GM23338 (cell line): ENCODE measurements at regions not wholly inside any gene's neighbourhood (a gene's known extent, or its start where the extent isn't known, plus 50 kb on each side); places are given as distances from the start of the nearest gene placed in this dataset.

Source experiments
- ATAC-seq: fragments of 200-7000 bp; cut with Tn5 transposase; 3 replicates; pipeline ENCODE4 v1.9.1; 2020
- DNase-seq: peaks from one replicate; pipeline ENCODE4 v3.0.0-alpha.2; 2015; ENCODE audit warnings: low spot score
- H2AFZ ChIP-seq: fragments of 200-600 bp; sonication (generic); 2 replicates; pipeline ENCODE4 v1.8.0; 2016; ENCODE audit warnings: antibody characterized with exemption, mild to moderate bottlenecking, moderate library complexity
- H3F3A ChIP-seq: fragments of 200-600 bp; sonication (generic); replicated peaks from 2 replicates; pipeline ENCODE4 v1.8.0; 2017; ENCODE audit warnings: antibody characterized with exemption, mixed run types, low read depth
- H3K27ac ChIP-seq: fragments of 200-600 bp; sonication (generic); 2 replicates; pipeline ENCODE4 v1.6.1; 2016; ENCODE audit warnings: low read depth
- H3K27me3 ChIP-seq: fragments of 200-600 bp; sonication (generic); 2 replicates; pipeline ENCODE4 v1.8.0; 2016; ENCODE audit warnings: mild to moderate bottlenecking, mixed run types, moderate library complexity; ENCODE audit not compliant: insufficient read depth
- H3K36me3 ChIP-seq: fragments of 200-600 bp; sonication (generic); 2 replicates; pipeline ENCODE4 v1.8.0; 2016; ENCODE audit warnings: mild to moderate bottlenecking; ENCODE audit not compliant: insufficient read depth
- H3K4me1 ChIP-seq: fragments of 200-600 bp; sonication (generic); 2 replicates; pipeline ENCODE4 v1.8.0; 2016; ENCODE audit warnings: mild to moderate bottlenecking, moderate library complexity; ENCODE audit not compliant: insufficient read depth
- H3K4me2 ChIP-seq: fragments of 200-600 bp; sonication (generic); 2 replicates; pipeline ENCODE4 v1.7.1; 2017; ENCODE audit warnings: mixed run types
- H3K4me3 ChIP-seq: fragments of 200-600 bp; sonication (generic); 2 replicates; pipeline ENCODE4 v1.6.1; 2016; ENCODE audit warnings: mixed run types
- H3K79me2 ChIP-seq: fragments of 200-600 bp; sonication (generic); replicated peaks from 2 replicates; pipeline ENCODE4 v1.8.0; 2017; ENCODE audit warnings: mild to moderate bottlenecking; ENCODE audit not compliant: insufficient read depth
- H3K9me2 ChIP-seq: fragments of 200-600 bp; sonication (generic); 2 replicates; pipeline ENCODE4 v1.8.0; 2017; ENCODE audit not compliant: insufficient read depth
- H4K20me1 ChIP-seq: fragments of 200-600 bp; sonication (generic); replicated peaks from 2 replicates; pipeline ENCODE4 v1.8.0; 2017; ENCODE audit warnings: mild to moderate bottlenecking; ENCODE audit not compliant: insufficient read depth
- H3K27ac Mint-ChIP-seq: 2 replicates; pipeline ENCODE4 v1.8.0; 2020; ENCODE audit warnings: inconsistent platforms, mild to moderate bottlenecking, moderate library complexity, mixed read lengths
- H3K27me3 Mint-ChIP-seq: 3 replicates; pipeline ENCODE4 v1.8.0; 2022; ENCODE audit warnings: low read depth, mild to moderate bottlenecking, moderate library complexity, mixed read lengths, inconsistent platforms; ENCODE audit not compliant: insufficient read depth, poor library complexity
- H3K36me3 Mint-ChIP-seq: 3 replicates; pipeline ENCODE4 v1.8.0; 2021; ENCODE audit warnings: low read depth, mild to moderate bottlenecking, inconsistent platforms, moderate library complexity, mixed read lengths
- H3K4me1 Mint-ChIP-seq: 3 replicates; pipeline ENCODE4 v1.8.0; 2020; ENCODE audit warnings: mild to moderate bottlenecking, inconsistent platforms, mixed read lengths
- H3K4me3 Mint-ChIP-seq: 3 replicates; pipeline ENCODE4 v1.8.0; 2021; ENCODE audit warnings: moderate library complexity, mild to moderate bottlenecking, inconsistent platforms, mixed read lengths
- H3K9me3 Mint-ChIP-seq: 3 replicates; pipeline ENCODE4 v1.8.0; 2020; ENCODE audit warnings: moderate library complexity, mild to moderate bottlenecking, inconsistent platforms, mixed read lengths
- EZH2phosphoT487 ChIP-seq: fragments of 200-600 bp; sonication (generic); IDR thresholded peaks from one replicate; pipeline ENCODE4 v1.8.1; 2018; ENCODE audit warnings: antibody characterized with exemption; ENCODE audit not compliant: unreplicated experiment
- REST ChIP-seq: IDR thresholded peaks from one replicate; pipeline ENCODE4 v1.6.1; 2018; ENCODE audit warnings: antibody characterized with exemption; ENCODE audit not compliant: unreplicated experiment
- STAT1 ChIP-seq: IDR thresholded peaks from one replicate; pipeline ENCODE4 v1.6.1; 2016; ENCODE audit warnings: antibody characterized with exemption; ENCODE audit not compliant: unreplicated experiment
- ZNF114 ChIP-seq: fragments of 250-450 bp; sonication (Bioruptor Pico); IDR thresholded peaks from 2 replicates; pipeline ENCODE4 v1.5.0; 2020; ENCODE audit warnings: mild to moderate bottlenecking, moderate library complexity
- ZNF462 ChIP-seq: fragments of 250-450 bp; sonication (Bioruptor Pico); IDR thresholded peaks from 2 replicates; pipeline ENCODE4 v1.5.0; 2020; ENCODE audit warnings: mild to moderate bottlenecking, moderate library complexity
- TF ChIP-seq, protein P1 (sequence below): IDR thresholded peaks from 2 replicates; pipeline ENCODE4 v1.6.1; 2016; ENCODE audit warnings: antibody characterized with exemption

- Histone ChIP-seq H4K20me1 (no peaks in the 10 kb centered on the region), H2AFZ (no peak overlapping the region), H3K4me1 (no peaks in the 10 kb centered on the region), H3K27me3 (no peaks in the 10 kb centered on the region), H3K36me3 (no peaks in the 10 kb centered on the region), H3K27ac (no peak overlapping the region), H3K4me2 (no peak overlapping the region), H3K4me3 (no peak overlapping the region), H3K79me2 (no peaks in the 10 kb centered on the region), H3F3A (no peaks in the 10 kb centered on the region), H3K9me2 (no peaks in the 10 kb centered on the region; the same call in 1 of the 2 replicates)
- no peaks in the 10 kb centered on the region for H3K36me3 Mint-ChIP-seq
- H3K4me3 Mint-ChIP-seq: no peak overlapping the region
- DNase-seq (no peak), ATAC-seq (no peak)
- H3K4me1 Mint-ChIP-seq: no peaks in the 10 kb centered on the region
- TF ChIP-seq ZNF462 (CRISPR knock-in tag) (no peak), STAT1 (no peak), EZH2phosphoT487 (no peak), ZNF114 (CRISPR knock-in tag) (no peak), REST (no peak)
- TF ChIP-seq, protein P1, sequence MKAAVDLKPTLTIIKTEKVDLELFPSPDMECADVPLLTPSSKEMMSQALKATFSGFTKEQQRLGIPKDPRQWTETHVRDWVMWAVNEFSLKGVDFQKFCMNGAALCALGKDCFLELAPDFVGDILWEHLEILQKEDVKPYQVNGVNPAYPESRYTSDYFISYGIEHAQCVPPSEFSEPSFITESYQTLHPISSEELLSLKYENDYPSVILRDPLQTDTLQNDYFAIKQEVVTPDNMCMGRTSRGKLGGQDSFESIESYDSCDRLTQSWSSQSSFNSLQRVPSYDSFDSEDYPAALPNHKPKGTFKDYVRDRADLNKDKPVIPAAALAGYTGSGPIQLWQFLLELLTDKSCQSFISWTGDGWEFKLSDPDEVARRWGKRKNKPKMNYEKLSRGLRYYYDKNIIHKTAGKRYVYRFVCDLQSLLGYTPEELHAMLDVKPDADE: no peak
- no peak overlapping the region for H3K27ac Mint-ChIP-seq
- peaks cover 4% of the 10 kb centered on the region for H3K27me3 Mint-ChIP-seq
- H3K9me3 Mint-ChIP-seq: no peaks in the 10 kb centered on the region
Measured at GRCh38 chr13:32956595-32956933, 59.7 kb upstream of the KL start.
